Tibial nerve (tissue), 3 donors: ENCODE measurements at regions not wholly inside any gene's neighbourhood (a gene's known extent, or its start where the extent isn't known, plus 50 kb on each side); places are given as distances from the start of the nearest gene placed in this dataset.

Source experiments
- POLR2A ChIP-seq, 2 donors: fragments of 450-650 bp; IDR thresholded peaks; one replicate each; pipeline ENCODE4 v1.6.1; 2017; ENCODE audit warnings: antibody characterized with exemption in 2 of 2, mild to moderate bottlenecking in 2 of 2, moderate library complexity in 2 of 2
- TF ChIP-seq, protein P1 (sequence below), 5 experiments: fragments of 200-600 bp in 3 of 5; fragments of 450-650 bp in 2 of 5; sonication (generic) in 3 of 5; IDR thresholded peaks; one replicate each; pipeline ENCODE4 v1.5.1; 2016 to 2019; ENCODE audit warnings: antibody characterized with exemption in 5 of 5, mild to moderate bottlenecking in 3 of 5, moderate library complexity in 2 of 5

GRCh38 chr12:131351319-131352028 lies 359.4 kb upstream of the SFSWAP start:
- no peak for TF ChIP-seq POLR2A (IDR thresholded peaks at IDR 0.05)
- TF ChIP-seq, protein P1, sequence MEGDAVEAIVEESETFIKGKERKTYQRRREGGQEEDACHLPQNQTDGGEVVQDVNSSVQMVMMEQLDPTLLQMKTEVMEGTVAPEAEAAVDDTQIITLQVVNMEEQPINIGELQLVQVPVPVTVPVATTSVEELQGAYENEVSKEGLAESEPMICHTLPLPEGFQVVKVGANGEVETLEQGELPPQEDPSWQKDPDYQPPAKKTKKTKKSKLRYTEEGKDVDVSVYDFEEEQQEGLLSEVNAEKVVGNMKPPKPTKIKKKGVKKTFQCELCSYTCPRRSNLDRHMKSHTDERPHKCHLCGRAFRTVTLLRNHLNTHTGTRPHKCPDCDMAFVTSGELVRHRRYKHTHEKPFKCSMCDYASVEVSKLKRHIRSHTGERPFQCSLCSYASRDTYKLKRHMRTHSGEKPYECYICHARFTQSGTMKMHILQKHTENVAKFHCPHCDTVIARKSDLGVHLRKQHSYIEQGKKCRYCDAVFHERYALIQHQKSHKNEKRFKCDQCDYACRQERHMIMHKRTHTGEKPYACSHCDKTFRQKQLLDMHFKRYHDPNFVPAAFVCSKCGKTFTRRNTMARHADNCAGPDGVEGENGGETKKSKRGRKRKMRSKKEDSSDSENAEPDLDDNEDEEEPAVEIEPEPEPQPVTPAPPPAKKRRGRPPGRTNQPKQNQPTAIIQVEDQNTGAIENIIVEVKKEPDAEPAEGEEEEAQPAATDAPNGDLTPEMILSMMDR (IDR thresholded peaks at IDR 0.05): no peak
